Sigmoid colon (tissue), 6 donors: ENCODE measurements at regions not wholly inside any gene's neighbourhood (a gene's known extent, or its start where the extent isn't known, plus 50 kb on each side); places are given as distances from the start of the nearest gene placed in this dataset.
"Not testable (repeated sequence)": the region's sequence is repeated elsewhere in the genome, so short reads cannot be mapped to it uniquely, and the experiment has no call there.

Source experiments
- DNase-seq: peaks from one replicate; pipeline ENCODE4 v3.0.0-alpha.2; 2019
- H3K27ac ChIP-seq, 4 donors: fragments of 200-600 bp; sonication (generic); one replicate each; pipeline ENCODE4 v1.5.1; 2016 to 2019; ENCODE audit warnings: mild to moderate bottlenecking in 1 of 4
- H3K27me3 ChIP-seq, 3 donors: fragments of 200-600 bp; sonication (generic); one replicate each; pipeline ENCODE4 v1.5.1; 2019; ENCODE audit warnings: mild to moderate bottlenecking in 1 of 3
- H3K36me3 ChIP-seq, 4 donors: fragments of 200-600 bp; sonication (generic); one replicate each; pipeline ENCODE4 v1.5.1; 2016 to 2019
- H3K4me1 ChIP-seq, 4 donors: fragments of 200-600 bp; sonication (generic); one replicate each; pipeline ENCODE4 v1.5.1; 2017 to 2019
- H3K4me3 ChIP-seq, 4 donors: fragments of 200-600 bp; sonication (generic); one replicate each; pipeline ENCODE4 v1.5.1; 2017 to 2019; ENCODE audit warnings: mild to moderate bottlenecking in 2 of 4, moderate library complexity in 1 of 4
- H3K9me3 ChIP-seq, 4 donors: fragments of 200-600 bp in 3 of 4; sonication (generic) in 3 of 4; one replicate each; pipeline versions ENCODE4 v1.5.1 to v1.6.1; 2013 to 2019
- EP300 ChIP-seq, 4 donors: sonication (generic); formaldehyde crosslinking; IDR thresholded peaks; one replicate each; pipeline ENCODE4 v1.6.1; 2017; ENCODE audit warnings: antibody characterized with exemption in 4 of 4
- POLR2A ChIP-seq, 2 donors: fragments of 450-650 bp; IDR thresholded peaks; one replicate each; pipeline ENCODE4 v1.6.1; 2016; ENCODE audit warnings: antibody characterized with exemption in 2 of 2, mild to moderate bottlenecking in 2 of 2, moderate library complexity in 2 of 2
- POLR2AphosphoS5 ChIP-seq, 4 donors: sonication (generic); formaldehyde crosslinking; IDR thresholded peaks; one replicate each; pipeline ENCODE4 v1.6.1; 2017; ENCODE audit warnings: antibody characterized with exemption in 4 of 4
- WGBS, 2 donors: extraction: QIAGEN DNeasy Blood & Tissue Kit; methylation state at CpG; one replicate each; pipeline ENCODE4 v1.1.7; 2013; 5-methylcytosine and 5-hydroxymethylcytosine counted together
- intact Hi-C: fragments of 100-400 bp; cut with DNase I; formaldehyde crosslinking; loops from one replicate; pipeline ENCODE4 v1.15.1; 2023
- TF ChIP-seq, protein P1 (sequence below), 4 experiments: fragments of 450-650 bp in 3 of 4; fragments of 200-600 bp in 1 of 4; IDR thresholded peaks; one replicate each; pipeline ENCODE4 v1.5.1; 2016 to 2019; ENCODE audit warnings: antibody characterized with exemption in 4 of 4, mild to moderate bottlenecking in 3 of 4, moderate library complexity in 2 of 4
- donor health status: healthy with polysubstance abuse.
- donor health status: healthy.

DNA sequence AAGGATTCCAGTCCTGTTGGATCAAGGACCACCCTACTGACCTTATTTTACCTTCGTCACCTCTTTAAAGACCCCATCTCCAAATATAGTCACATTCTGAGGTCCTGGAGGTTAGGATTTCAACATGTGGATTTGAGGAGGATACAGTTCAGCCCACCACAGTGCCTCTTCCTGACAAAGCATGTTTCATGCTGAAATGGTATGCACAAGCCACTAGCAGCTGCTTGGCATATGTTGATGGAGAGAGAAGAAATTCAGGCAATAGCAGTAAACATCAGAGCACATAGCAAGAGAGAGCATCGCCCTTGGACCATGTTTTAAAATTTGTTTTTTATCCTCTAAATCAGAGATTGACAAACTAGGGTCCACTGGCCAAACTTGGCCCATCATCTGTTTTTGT is 172.1 kb downstream of the PRKX start:
- DNase-seq = no peak
- no peaks in the 10 kb centered on the region for H3K4me1 ChIP-seq
- peaks cover 0 to 3% (median 0%) of the 10 kb centered on the region in 3 donors for H3K27me3 ChIP-seq
- WGBS, 2 donors = 85 to 88% methylated on average over 2 of the region's 2 CpGs
- no peak for TF ChIP-seq POLR2A (IDR thresholded peaks at IDR 0.05)
- TF ChIP-seq POLR2AphosphoS5 (IDR thresholded peaks at IDR 0.05) = no peak
- TF ChIP-seq, protein P1, sequence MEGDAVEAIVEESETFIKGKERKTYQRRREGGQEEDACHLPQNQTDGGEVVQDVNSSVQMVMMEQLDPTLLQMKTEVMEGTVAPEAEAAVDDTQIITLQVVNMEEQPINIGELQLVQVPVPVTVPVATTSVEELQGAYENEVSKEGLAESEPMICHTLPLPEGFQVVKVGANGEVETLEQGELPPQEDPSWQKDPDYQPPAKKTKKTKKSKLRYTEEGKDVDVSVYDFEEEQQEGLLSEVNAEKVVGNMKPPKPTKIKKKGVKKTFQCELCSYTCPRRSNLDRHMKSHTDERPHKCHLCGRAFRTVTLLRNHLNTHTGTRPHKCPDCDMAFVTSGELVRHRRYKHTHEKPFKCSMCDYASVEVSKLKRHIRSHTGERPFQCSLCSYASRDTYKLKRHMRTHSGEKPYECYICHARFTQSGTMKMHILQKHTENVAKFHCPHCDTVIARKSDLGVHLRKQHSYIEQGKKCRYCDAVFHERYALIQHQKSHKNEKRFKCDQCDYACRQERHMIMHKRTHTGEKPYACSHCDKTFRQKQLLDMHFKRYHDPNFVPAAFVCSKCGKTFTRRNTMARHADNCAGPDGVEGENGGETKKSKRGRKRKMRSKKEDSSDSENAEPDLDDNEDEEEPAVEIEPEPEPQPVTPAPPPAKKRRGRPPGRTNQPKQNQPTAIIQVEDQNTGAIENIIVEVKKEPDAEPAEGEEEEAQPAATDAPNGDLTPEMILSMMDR (IDR thresholded peaks at IDR 0.05) = no peak
- no peak for TF ChIP-seq EP300 (IDR thresholded peaks at IDR 0.05)
- H3K27ac ChIP-seq = no peak overlapping the region
- intact Hi-C loops = no loop called here
- H3K9me3 ChIP-seq = no peaks in the 10 kb centered on the region
- H3K4me3 ChIP-seq = no peak overlapping the region
- no peaks in the 10 kb centered on the region for H3K36me3 ChIP-seq

DNA sequence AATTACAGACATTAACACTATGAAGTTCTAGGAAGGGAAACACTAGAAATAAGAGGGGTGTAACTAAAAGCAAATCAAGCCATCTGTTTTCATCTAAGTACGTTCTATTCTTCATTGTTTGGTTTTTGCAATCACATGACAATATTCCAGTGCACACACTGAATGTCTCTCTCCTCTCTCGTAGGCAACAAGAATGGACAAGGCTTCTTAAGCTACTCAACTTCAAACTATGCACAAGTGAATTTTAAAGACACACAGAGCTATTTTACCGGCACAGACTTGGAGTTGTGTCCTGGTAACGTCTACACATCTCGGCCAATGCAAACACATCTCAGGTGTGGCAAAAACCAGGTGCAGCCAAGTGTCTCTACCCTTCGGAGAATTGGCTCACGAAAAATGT is 173.3 kb downstream of the PRKX start:
- intact Hi-C loops = no loop called here
- 72 to 83% methylated on average over 7 of the region's 7 CpGs for WGBS, 2 donors
- H3K9me3 ChIP-seq = no peaks in the 10 kb centered on the region
- no peak overlapping the region for H3K27ac ChIP-seq
- TF ChIP-seq EP300 (IDR thresholded peaks at IDR 0.05) (no peak), POLR2A (IDR thresholded peaks at IDR 0.05) (no peak), POLR2AphosphoS5 (IDR thresholded peaks at IDR 0.05) (no peak)
- TF ChIP-seq, protein P1 (IDR thresholded peaks at IDR 0.05) = no peak
- no peaks in the 10 kb centered on the region for H3K36me3 ChIP-seq
- peaks cover 0 to 2% (median 0%) of the 10 kb centered on the region in 3 donors for H3K27me3 ChIP-seq
- no peak for DNase-seq
- no peak overlapping the region for H3K4me3 ChIP-seq
- no peaks in the 10 kb centered on the region for H3K4me1 ChIP-seq

DNA sequence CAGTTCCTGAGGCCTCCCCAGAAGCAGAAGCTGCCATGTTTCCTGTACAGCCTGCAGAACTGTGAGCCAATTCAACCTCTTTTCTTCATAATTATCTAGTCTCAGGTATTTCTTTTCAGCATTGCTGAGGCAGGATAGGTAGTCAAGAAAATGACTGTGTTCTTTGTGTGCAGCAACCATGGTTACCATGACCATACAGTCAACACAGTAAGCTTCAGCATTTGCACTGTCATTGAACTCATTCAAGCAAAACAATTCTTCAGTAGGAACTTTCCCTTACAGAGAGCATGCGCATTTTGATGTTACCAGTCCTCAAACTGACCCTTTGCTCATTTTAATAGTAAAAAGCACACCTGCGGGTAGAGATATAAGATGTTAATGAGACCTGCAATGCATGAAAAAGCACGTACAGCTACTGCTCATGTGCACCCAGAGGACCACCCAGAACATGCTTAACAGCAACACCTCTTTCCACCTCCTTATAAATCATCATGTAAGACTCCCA is 180.8 kb downstream of the PRKX start:
- Histone ChIP-seq H3K4me3 (no peak overlapping the region), H3K27me3 (no peaks in the 10 kb centered on the region), H3K9me3 (no peaks in the 10 kb centered on the region), H3K36me3 (no peaks in the 10 kb centered on the region), H3K27ac (no peak overlapping the region), H3K4me1 (no peaks in the 10 kb centered on the region)
- intact Hi-C loops = no loop called here
- no peak for DNase-seq
- TF ChIP-seq, protein P1 (IDR thresholded peaks at IDR 0.05) = no peak
- TF ChIP-seq POLR2A (IDR thresholded peaks at IDR 0.05) = no peak
- no peak for TF ChIP-seq POLR2AphosphoS5 (IDR thresholded peaks at IDR 0.05)
- TF ChIP-seq EP300 (IDR thresholded peaks at IDR 0.05) = no peak
- 70 to 78% methylated on average over 3 of the region's 3 CpGs for WGBS, 2 donors

DNA sequence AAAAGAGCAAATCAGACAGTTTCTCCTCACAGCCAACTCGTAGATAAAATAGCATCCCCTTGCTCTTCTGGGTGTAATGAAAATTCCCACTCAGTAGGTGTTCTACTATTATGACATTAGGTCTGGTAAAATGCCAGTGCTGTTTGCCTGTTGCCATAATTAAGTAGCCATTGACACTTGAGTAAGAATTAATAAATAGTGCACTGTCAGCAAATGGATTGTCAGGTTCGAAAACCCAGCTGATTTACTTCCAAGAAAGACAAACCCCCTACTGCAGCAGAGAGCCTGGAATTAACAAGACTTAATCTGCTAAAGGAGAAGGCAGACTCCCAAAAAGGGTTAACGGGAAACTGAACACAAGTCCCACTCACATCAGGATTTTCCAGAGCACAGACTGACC is 182.0 kb downstream of the PRKX start:
- H3K27ac ChIP-seq, DNase-seq, H3K9me3 ChIP-seq, intact Hi-C loops, H3K36me3 ChIP-seq, H3K4me1 ChIP-seq, H3K4me3 ChIP-seq, H3K27me3 ChIP-seq: not testable (repeated sequence)
- 84 to 85% methylated on average over 3 of the region's 3 CpGs for WGBS, 2 donors

DNA sequence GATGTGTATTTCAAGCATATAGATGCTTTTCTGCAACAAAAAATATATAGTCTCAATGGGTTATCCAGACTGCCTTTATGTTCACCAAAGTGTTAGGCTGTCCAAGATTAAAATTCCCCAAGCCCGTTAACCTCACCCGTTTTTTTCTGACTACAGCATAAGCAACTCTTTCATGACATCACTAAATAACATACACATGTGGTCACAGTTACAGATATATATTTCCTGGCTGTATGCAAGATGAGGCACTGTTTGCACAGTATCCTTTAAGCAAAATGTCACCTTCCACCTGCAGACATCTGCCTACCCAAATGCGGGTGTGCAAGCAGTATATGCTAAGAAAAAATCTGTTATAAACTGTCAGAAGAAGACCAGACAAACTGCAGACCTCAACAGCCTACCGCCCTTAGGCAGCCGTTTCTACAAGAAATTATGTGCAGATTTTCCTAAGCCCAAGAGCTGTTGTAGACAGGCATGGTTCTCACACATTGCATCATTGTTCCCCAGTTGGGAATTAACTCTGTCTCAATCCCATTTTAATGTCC is 183.1 kb upstream of the MXRA5 start:
- Histone ChIP-seq H3K36me3 (no peaks in the 10 kb centered on the region), H3K4me1 (no peaks in the 10 kb centered on the region), H3K4me3 (no peak overlapping the region), H3K9me3 (no peaks in the 10 kb centered on the region), H3K27ac (no peak overlapping the region), H3K27me3 (no peaks in the 10 kb centered on the region)
- intact Hi-C loops = no loop called here
- DNase-seq = no peak
- WGBS, 2 donors = 70 to 79% methylated on average over 5 of the region's 5 CpGs
- TF ChIP-seq POLR2AphosphoS5 (IDR thresholded peaks at IDR 0.05) (no peak), EP300 (IDR thresholded peaks at IDR 0.05) (no peak), POLR2A (IDR thresholded peaks at IDR 0.05) (no peak)
- TF ChIP-seq, protein P1 (IDR thresholded peaks at IDR 0.05) = no peak
